Testis (tissue), 2 donors: ENCODE measurements at regions not wholly inside any gene's neighbourhood (a gene's known extent, or its start where the extent isn't known, plus 50 kb on each side); places are given as distances from the start of the nearest gene placed in this dataset.

ENCODE experiments used
- POLR2A ChIP-seq: fragments of 450-650 bp; IDR thresholded peaks from one replicate; pipeline ENCODE4 v1.6.1; 2017; ENCODE audit warnings: antibody characterized with exemption, mild to moderate bottlenecking, moderate library complexity
- TF ChIP-seq, protein P1 (sequence below), 3 experiments: fragments of 450-650 bp in 2 of 3; fragments of 200-600 bp in 1 of 3; sonication (generic) in 1 of 3; IDR thresholded peaks; one replicate each; pipeline ENCODE4 v1.5.1; 2016 to 2019; ENCODE audit warnings: antibody characterized with exemption in 3 of 3, mild to moderate bottlenecking in 2 of 3, moderate library complexity in 1 of 3

DNA sequence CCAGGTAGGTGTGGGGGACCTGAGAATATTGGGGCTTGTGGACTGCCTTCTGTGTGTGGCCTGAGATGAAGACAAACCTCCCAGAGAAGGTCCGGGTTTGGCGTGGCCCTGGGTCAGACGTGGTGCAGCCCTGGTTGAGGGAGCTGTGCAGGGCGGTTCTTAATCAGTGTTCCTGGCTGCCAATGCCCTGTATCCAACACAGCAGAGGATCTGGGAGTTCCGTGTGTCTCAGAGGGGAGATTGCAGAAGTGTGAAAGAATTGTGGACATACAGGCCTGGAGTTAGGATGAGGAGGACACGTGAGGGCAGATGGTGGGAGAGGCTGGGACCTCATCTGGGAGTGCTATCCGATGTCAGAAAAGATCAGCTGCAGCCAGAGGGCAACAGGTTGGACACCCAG, 102.0 kb upstream of the NECTIN1 start:
- TF ChIP-seq, protein P1, sequence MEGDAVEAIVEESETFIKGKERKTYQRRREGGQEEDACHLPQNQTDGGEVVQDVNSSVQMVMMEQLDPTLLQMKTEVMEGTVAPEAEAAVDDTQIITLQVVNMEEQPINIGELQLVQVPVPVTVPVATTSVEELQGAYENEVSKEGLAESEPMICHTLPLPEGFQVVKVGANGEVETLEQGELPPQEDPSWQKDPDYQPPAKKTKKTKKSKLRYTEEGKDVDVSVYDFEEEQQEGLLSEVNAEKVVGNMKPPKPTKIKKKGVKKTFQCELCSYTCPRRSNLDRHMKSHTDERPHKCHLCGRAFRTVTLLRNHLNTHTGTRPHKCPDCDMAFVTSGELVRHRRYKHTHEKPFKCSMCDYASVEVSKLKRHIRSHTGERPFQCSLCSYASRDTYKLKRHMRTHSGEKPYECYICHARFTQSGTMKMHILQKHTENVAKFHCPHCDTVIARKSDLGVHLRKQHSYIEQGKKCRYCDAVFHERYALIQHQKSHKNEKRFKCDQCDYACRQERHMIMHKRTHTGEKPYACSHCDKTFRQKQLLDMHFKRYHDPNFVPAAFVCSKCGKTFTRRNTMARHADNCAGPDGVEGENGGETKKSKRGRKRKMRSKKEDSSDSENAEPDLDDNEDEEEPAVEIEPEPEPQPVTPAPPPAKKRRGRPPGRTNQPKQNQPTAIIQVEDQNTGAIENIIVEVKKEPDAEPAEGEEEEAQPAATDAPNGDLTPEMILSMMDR (IDR thresholded peaks at IDR 0.05): no peak
- no peak for TF ChIP-seq POLR2A
